ENCODE measurements at regions not wholly inside any gene's neighbourhood (a gene's known extent, or its start where the extent isn't known, plus 50 kb on each side); places are given as distances from the start of the nearest gene placed in this dataset.
"Not testable (repeated sequence)": the region's sequence is repeated elsewhere in the genome, so short reads cannot be mapped to it uniquely, and the experiment has no call there.

- DNase-seq (ENCODE audit: low spot score); intact Hi-C loops (cut with DNase I): not testable (repeated sequence)
Observed at GRCh38 chr2:94576486-94576885, 294.7 kb upstream of the TEKT4 start.

- intact Hi-C loops (cut with DNase I); DNase-seq (ENCODE audit: low spot score): not testable (repeated sequence)
Observed at GRCh38 chr2:94577160-94577559, 294.1 kb upstream of the TEKT4 start.

DNA sequence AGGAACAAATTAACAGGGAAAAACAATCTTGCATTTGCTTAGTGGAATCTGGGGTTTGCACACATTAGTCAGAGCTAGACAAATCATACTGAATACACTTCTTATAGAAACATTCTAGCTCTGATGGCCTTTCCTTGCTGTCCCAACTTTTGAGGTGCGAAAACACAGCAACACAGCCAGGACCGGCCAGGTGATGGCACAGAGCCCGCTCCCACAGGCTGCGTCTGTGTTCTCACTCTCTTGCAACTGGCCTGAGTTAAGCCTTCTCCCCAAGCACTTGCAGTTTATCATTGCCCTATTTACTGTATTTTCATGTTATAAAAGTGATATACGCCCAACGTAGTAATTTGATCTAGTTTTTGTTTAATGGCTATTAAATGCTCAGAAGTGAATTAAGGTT is 292.0 kb upstream of the TEKT4 start:
- DNase-seq (ENCODE audit: low spot score); intact Hi-C loops (cut with DNase I): not testable (repeated sequence)

- intact Hi-C loops (cut with DNase I); DNase-seq (ENCODE audit: low spot score): not testable (repeated sequence)
Observed at GRCh38 chr2:94583081-94583723, 288.0 kb upstream of the TEKT4 start.

- DNase-seq (ENCODE audit: low spot score); intact Hi-C loops (cut with DNase I): not testable (repeated sequence)
Observed at GRCh38 chr2:94584569-94584968, 286.7 kb upstream of the TEKT4 start.

GRCh38 chr2:94586032-94586982 is 284.9 kb upstream of the TEKT4 start:
- intact Hi-C loops (cut with DNase I); DNase-seq (ENCODE audit: low spot score): not testable (repeated sequence)

DNA sequence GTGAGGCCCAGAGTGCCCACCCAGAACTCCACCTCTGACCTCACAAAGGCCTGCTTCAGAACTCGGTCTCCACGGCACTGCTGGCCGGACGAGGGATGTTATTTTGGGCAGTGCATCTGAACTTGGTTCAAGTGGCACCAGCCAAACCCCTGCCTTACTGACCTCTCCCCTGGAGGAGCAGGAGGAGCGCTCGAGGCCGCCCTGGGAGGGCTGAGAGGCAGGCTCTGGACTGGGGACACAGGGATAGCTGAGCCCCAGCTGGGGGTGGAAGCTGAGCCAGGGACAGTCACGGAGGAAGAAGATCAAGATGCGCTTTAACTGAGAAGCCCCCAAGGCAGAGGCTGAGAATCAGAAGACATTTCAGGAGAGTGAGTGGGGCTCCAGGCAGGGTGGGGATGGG is 284.2 kb upstream of the TEKT4 start:
- DNase-seq (ENCODE audit: low spot score); intact Hi-C loops (cut with DNase I): not testable (repeated sequence)

DNA sequence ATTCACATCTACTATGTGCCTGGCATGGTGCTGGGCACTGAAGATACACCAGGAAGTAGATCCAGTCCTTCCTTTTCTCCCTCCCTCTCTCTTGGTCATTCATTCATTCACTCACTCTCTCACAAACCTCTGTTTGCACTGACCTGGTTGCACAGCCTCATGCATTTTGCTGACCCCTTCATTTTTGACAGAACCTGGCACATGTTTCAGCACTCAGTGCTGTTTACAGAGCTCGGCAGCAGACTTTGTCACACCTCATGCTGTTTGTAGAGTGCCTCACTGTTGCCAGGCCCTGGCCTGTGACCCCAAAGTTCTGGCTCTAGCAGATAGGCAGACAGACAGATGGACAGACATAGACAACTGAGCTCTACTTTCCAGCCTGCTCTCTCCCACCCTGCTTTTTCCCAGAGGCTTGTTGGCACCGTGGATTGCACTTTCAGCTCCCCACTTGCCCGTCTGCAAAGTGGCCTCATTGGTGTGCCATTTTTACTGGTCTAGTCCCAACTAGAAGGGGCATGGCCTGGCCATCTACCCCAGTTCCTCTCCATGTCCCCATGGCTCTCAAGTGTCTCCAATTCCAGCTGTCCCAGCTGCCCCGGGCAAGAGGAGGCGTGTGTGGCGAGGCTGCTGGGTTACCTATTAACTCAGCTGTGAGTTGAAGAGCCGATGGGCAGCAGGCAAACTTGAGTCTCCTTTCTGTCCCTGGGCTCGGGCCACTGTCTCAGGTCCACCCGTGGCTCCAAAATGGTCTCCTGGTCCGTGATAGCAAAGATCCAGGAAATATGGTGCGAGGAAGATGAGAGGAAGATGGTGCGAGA is 277.0 kb upstream of the TEKT4 start:
- intact Hi-C loops (cut with DNase I); DNase-seq (ENCODE audit: low spot score): not testable (repeated sequence)

GRCh38 chr2:94595956-94596355 is 275.3 kb upstream of the TEKT4 start:
- intact Hi-C loops (cut with DNase I); DNase-seq (ENCODE audit: low spot score): not testable (repeated sequence)

- DNase-seq (ENCODE audit: low spot score); intact Hi-C loops (cut with DNase I): not testable (repeated sequence)
Observed at GRCh38 chr2:94598075-94598713, 273.0 kb upstream of the TEKT4 start.

DNA sequence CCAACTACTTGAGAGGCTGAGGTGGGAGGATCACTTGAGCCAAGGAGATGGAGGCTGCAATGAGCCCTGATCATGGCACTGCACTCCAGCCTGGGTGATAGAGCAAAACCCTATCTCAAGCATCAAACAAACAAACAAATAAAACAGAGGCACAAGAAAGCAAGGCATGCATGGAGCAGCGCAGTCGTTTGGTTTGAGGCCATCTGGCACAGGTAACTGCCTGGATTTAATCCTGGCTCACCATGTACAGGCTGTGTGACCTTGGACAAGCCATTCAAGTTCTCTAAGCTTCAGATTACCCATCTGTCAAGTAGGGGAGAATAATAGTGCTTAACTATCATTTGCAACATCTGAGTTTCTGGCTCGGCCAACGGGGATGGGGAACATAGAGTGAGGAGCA is 270.3 kb upstream of the TEKT4 start:
- intact Hi-C loops (cut with DNase I); DNase-seq (ENCODE audit: low spot score): not testable (repeated sequence)

GRCh38 chr2:94602466-94602865 is 268.8 kb upstream of the TEKT4 start:
- intact Hi-C loops (cut with DNase I) = no loop called here
- DNase-seq (ENCODE audit: low spot score) = peak; percentile 69

- intact Hi-C loops (cut with DNase I) = no loop called here
- DNase-seq (ENCODE audit: low spot score) = peak; percentile 58
Observed at GRCh38 chr2:94622113-94622618, 249.1 kb upstream of the TEKT4 start.

GRCh38 chr2:94628953-94629352 is 242.3 kb upstream of the TEKT4 start:
- DNase-seq (ENCODE audit: low spot score); intact Hi-C loops (cut with DNase I): not testable (repeated sequence)

- DNase-seq (ENCODE audit: low spot score); intact Hi-C loops (cut with DNase I): not testable (repeated sequence)
Observed at GRCh38 chr2:94641397-94641796, 229.8 kb upstream of the TEKT4 start.

DNA sequence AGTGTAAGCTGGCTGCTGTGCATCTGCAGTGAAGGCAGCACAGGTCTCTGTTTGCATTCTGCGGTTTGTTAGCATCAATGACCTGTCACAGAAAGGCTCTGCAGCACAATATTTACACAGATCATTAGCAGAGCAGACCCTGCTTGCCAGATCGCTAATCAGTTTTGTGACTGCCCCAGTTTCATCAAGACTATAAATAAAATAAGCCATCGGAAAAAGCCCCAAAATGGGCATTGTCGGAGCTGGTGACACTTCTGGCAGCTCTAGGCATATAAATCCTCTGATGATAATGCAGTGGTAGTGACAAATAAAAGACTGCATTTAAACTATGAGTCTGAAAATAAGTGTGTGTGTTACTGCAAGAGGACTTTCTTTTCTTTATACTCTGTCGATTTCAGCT is 219.1 kb upstream of the TEKT4 start:
- intact Hi-C loops (cut with DNase I); DNase-seq (ENCODE audit: low spot score): not testable (repeated sequence)

GRCh38 chr2:94669858-94670257 is 201.4 kb upstream of the TEKT4 start:
- intact Hi-C loops (cut with DNase I); DNase-seq (ENCODE audit: low spot score): not testable (repeated sequence)

DNA sequence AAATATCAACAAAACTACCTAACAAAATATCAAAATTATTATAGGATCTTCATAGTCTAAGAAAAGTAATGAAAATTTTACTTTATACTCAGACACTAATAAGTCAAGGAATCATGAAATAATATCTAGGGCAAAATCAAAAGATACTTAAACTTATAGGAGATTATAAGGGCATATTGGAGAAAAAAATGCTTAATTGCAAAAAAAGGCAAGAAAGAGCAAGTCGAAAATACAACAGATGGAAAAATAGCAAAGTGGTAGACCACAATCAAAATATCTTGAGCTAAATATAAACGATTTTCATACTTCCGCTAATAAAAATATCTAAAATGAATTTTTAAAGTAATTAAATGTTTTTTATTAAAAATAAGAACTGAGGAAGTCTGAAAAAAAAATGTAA is 177.0 kb upstream of the TEKT4 start:
- intact Hi-C loops (cut with DNase I); DNase-seq (ENCODE audit: low spot score): not testable (repeated sequence)

DNA sequence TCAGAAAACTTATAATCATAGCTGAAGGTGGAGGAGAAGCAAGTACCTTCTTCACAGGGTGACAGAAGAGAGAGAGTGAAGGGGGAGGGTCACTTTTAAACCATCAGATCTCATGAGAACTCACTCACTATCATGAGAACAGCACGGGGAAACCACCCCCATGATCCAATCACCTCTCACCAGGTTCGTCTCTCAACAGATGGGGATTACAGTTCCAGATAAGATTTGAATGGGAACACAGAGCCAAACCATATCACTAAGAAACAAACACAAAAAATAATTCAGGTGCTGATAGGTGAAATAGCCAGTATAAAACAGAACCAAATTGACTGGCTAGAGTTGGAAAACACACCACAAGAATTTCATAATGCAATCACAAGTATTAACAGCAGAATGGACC is 162.2 kb upstream of the TEKT4 start:
- DNase-seq (ENCODE audit: low spot score); intact Hi-C loops (cut with DNase I): not testable (repeated sequence)
